Upper lobe of right lung (tissue), 1 donor: ENCODE measurements at regions not wholly inside any gene's neighbourhood (a gene's known extent, or its start where the extent isn't known, plus 50 kb on each side); places are given as distances from the start of the nearest gene placed in this dataset.
"Not testable (repeated sequence)": the region's sequence is repeated elsewhere in the genome, so short reads cannot be mapped to it uniquely, and the experiment has no call there.

Experiments used
- ATAC-seq: fragments of 200-7000 bp; cut with Tn5 transposase; one replicate; pipeline ENCODE4 v1.9.1; 2020; ENCODE audit warnings: mild to moderate bottlenecking, moderate library complexity
- DNase-seq: peaks from one replicate; pipeline ENCODE4 v3.0.0-alpha.2; 2020
- H3K27ac ChIP-seq: fragments of 200-600 bp; one replicate; pipeline ENCODE4 v1.8.0; 2022
- H3K27me3 ChIP-seq: fragments of 200-600 bp; one replicate; pipeline ENCODE4 v1.8.0; 2022; ENCODE audit warnings: mild to moderate bottlenecking
- H3K36me3 ChIP-seq: fragments of 200-600 bp; one replicate; pipeline ENCODE4 v1.8.0; 2022
- H3K4me1 ChIP-seq: fragments of 200-600 bp; one replicate; pipeline ENCODE4 v1.8.0; 2022
- H3K4me3 ChIP-seq: fragments of 200-600 bp; one replicate; pipeline ENCODE4 v1.8.0; 2022; ENCODE audit warnings: mild to moderate bottlenecking
- H3K9me3 ChIP-seq: fragments of 200-600 bp; one replicate; pipeline ENCODE4 v1.8.0; 2022
- CTCF ChIP-seq: fragments of 200-600 bp; IDR thresholded peaks from one replicate; pipeline ENCODE4 v1.8.0; 2022; ENCODE audit warnings: antibody characterized with exemption
- intact Hi-C: fragments of 100-400 bp; cut with DNase I; formaldehyde crosslinking; loops from one replicate; pipeline ENCODE4 v1.11.0; 2022
- donor health status: DM: no; HTN: yes; CAD: no; lungs with severe emphysema.

DNA sequence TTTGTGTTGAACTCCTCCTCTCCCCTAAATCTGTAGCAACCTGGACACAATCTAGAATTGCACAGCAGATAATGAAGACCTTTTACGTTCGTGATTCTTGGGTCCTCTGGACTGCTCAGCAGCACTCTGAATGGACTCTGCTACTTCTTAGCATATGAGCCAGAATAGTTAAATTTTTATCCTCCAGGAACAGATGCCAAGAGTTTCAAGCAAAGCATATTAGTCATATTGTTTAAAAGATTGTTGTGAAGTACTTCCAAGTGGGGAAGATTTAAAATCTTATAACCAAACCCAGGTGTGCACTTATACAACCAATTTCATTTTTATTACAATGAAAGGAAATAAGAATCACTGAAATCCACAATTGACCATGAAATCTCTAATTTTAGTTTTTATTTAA lies 118.9 kb upstream of the EXOC2 start:
- Histone ChIP-seq H3K36me3 (no peaks in the 10 kb centered on the region), H3K27me3 (no peaks in the 10 kb centered on the region), H3K9me3 (no peaks in the 10 kb centered on the region), H3K4me1 (no peaks in the 10 kb centered on the region), H3K4me3 (no peak overlapping the region), H3K27ac (no peak overlapping the region)
- intact Hi-C loops, result no loop called here
- no peak for TF ChIP-seq CTCF
- no peak for DNase-seq
- ATAC-seq, result no peak

GRCh38 chr6:811191-811590 lies 118.3 kb upstream of the EXOC2 start:
- Histone ChIP-seq H3K27ac (no peak overlapping the region), H3K4me1 (no peaks in the 10 kb centered on the region), H3K36me3 (no peaks in the 10 kb centered on the region), H3K4me3 (no peak overlapping the region), H3K27me3 (no peaks in the 10 kb centered on the region), H3K9me3 (no peaks in the 10 kb centered on the region)
- DNase-seq (no peak), ATAC-seq (no peak)
- intact Hi-C loops, result no loop called here
- TF ChIP-seq CTCF, result no peak

DNA sequence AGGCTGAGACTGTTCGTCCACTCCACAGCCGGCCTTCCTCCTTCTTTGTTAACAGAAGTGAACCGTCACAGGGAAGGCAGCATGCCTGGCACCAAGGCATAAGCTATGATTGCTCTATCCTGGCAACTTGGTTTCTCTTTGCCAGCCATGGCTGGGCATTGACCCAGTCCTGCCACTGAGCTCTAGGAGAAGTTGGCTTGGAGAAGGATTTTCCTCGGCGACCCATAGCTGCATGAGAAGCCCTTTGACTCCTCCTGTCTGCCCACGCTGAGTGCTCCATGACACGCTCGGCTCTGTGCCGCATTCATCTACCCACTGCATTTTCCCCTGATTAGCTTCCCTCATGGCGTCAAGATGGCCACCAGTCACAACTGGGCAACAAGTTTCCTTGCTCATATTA lies 111.8 kb upstream of the EXOC2 start:
- no peak for DNase-seq
- no peak for TF ChIP-seq CTCF
- ATAC-seq, result no peak
- no peaks in the 10 kb centered on the region for H3K36me3 ChIP-seq
- no peak overlapping the region for H3K27ac ChIP-seq
- intact Hi-C loops, result no loop called here
- no peaks in the 10 kb centered on the region for H3K27me3 ChIP-seq
- H3K4me3 ChIP-seq, result no peak overlapping the region
- H3K9me3 ChIP-seq, result no peaks in the 10 kb centered on the region
- H3K4me1 ChIP-seq, result no peaks in the 10 kb centered on the region

DNA sequence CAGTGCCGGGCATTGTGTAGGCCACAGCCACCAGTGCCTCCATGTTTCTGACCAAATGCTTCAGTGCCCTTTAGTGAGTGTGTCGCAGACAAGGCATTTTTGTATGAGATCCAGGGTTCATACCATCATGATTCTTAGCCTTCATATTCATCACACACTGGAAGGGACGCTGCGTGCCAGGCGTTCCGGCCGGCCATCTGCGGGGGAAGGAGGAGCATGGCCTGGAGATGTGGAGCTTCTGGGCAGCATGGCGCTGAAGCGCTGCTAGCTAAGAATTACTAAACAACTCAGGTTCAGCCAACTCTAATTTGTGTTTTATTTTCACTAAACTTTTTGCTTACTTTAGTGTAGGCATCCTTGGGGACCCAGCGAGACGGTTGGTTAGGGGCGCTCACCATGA lies 111.4 kb upstream of the EXOC2 start:
- Histone ChIP-seq H3K27me3 (no peaks in the 10 kb centered on the region), H3K27ac (no peak overlapping the region), H3K4me1 (no peaks in the 10 kb centered on the region), H3K9me3 (no peaks in the 10 kb centered on the region), H3K4me3 (no peak overlapping the region), H3K36me3 (no peaks in the 10 kb centered on the region)
- DNase-seq, result no peak
- intact Hi-C loops, result no loop called here
- no peak for ATAC-seq
- no peak for TF ChIP-seq CTCF

GRCh38 chr6:803191-803977 lies 110.4 kb upstream of the EXOC2 start:
- Histone ChIP-seq H3K27me3 (no peaks in the 10 kb centered on the region), H3K27ac (no peak overlapping the region), H3K4me1 (no peaks in the 10 kb centered on the region), H3K9me3 (no peaks in the 10 kb centered on the region), H3K4me3 (no peak overlapping the region), H3K36me3 (no peaks in the 10 kb centered on the region)
- no peak for DNase-seq
- no peak for TF ChIP-seq CTCF
- no peak for ATAC-seq
- intact Hi-C loops, result no loop called here

GRCh38 chr6:802701-803100 lies 109.8 kb upstream of the EXOC2 start:
- no peak for DNase-seq
- Histone ChIP-seq H3K27me3 (no peaks in the 10 kb centered on the region), H3K36me3 (no peaks in the 10 kb centered on the region), H3K9me3 (no peaks in the 10 kb centered on the region), H3K4me3 (no peak overlapping the region), H3K27ac (no peak overlapping the region), H3K4me1 (no peaks in the 10 kb centered on the region)
- intact Hi-C loops, result no loop called here
- ATAC-seq, result no peak
- no peak for TF ChIP-seq CTCF

DNA sequence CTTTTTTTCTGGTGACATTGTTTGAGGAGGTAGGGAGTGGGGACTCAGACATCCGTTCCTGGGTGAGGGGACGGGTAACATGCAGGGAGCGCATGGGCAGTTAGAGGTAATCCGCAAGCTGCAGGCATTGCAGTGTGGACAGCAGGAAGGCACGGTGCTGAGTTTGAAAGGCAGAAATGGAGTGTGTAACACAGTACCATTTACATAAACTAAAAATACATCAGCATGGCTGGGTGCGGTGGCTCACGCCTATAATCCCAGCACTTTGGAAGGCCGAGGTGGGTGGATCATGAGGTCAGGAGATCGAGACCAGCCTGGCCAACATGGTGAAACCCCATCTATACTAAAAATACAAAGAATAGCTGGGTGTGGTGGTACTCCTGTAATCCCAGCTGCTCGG lies 109.3 kb upstream of the EXOC2 start:
- DNase-seq, H3K27me3 ChIP-seq, H3K4me1 ChIP-seq, ATAC-seq, H3K4me3 ChIP-seq, H3K9me3 ChIP-seq, H3K27ac ChIP-seq, H3K36me3 ChIP-seq, intact Hi-C loops: not testable (repeated sequence)
